ENCODE measurements at regions not wholly inside any gene's neighbourhood (a gene's known extent, or its start where the extent isn't known, plus 50 kb on each side); places are given as distances from the start of the nearest gene placed in this dataset.

GRCh38 chr1:200468264-200469001, 58.6 kb upstream of the ZNF281 start:
- in situ Hi-C loops (cut with MboI; ENCODE audit: low pct_ligation_motif_present in 1 of 4, low pct_unique_long_range_greater_than_20kb in 1 of 4, low sequenced_read_pairs in 3 of 4) (no loop called here), intact Hi-C loops (cut with DNase I; ENCODE audit: low total_unique reads) (no loop called here)
- no peak for DNase-seq
- Histone ChIP-seq H3K36me3 (no peaks in the 10 kb centered on the region), H3K4me1 (no peaks in the 10 kb centered on the region), H3K9me3 (no peaks in the 10 kb centered on the region), H3K4me3 (no peak overlapping the region), H3K27me3 (no peaks in the 10 kb centered on the region), H3K27ac (no peak overlapping the region)
- TF ChIP-seq EP300 (IDR thresholded peaks at IDR 0.05; ENCODE audit: low read depth) (no peak), POLR2AphosphoS5 (IDR thresholded peaks at IDR 0.05) (no peak), POLR2A (IDR thresholded peaks at IDR 0.05) (no peak), CTCF (IDR thresholded peaks at IDR 0.05) (no peak)
- 83 to 86% methylated on average over 4 of the region's 4 CpGs for WGBS, 2 donors (ENCODE audit: low coverage in 1 of 2)

- DNase-seq = no peak
- Histone ChIP-seq H3K27ac (no peak overlapping the region), H3K9me3 (no peaks in the 10 kb centered on the region), H3K27me3 (no peaks in the 10 kb centered on the region), H3K4me3 (no peak overlapping the region), H3K4me1 (no peaks in the 10 kb centered on the region), H3K36me3 (no peaks in the 10 kb centered on the region)
- TF ChIP-seq POLR2A (IDR thresholded peaks at IDR 0.05) (no peak), POLR2AphosphoS5 (IDR thresholded peaks at IDR 0.05) (no peak), EP300 (IDR thresholded peaks at IDR 0.05; ENCODE audit: low read depth) (no peak), CTCF (IDR thresholded peaks at IDR 0.05) (no peak)
- intact Hi-C loops (cut with DNase I; ENCODE audit: low total_unique reads) (no loop called here), in situ Hi-C loops (cut with MboI; ENCODE audit: low pct_ligation_motif_present in 1 of 4, low pct_unique_long_range_greater_than_20kb in 1 of 4, low sequenced_read_pairs in 3 of 4) (no loop called here)
- WGBS, 2 donors (ENCODE audit: low coverage in 1 of 2) = 79 to 88% methylated on average over 9 to 12 of the region's 12 CpGs
These were observed 55.1 kb upstream of the ZNF281 start for GRCh38 chr1:200464784-200465400.

All from transverse colon (tissue), 4 donors.